Tibial nerve (tissue), 3 donors: ENCODE measurements at regions not wholly inside any gene's neighbourhood (a gene's known extent, or its start where the extent isn't known, plus 50 kb on each side); places are given as distances from the start of the nearest gene placed in this dataset.

Experiments
- POLR2A ChIP-seq, 2 donors: fragments of 450-650 bp; IDR thresholded peaks; one replicate each; pipeline ENCODE4 v1.6.1; 2017; ENCODE audit warnings: antibody characterized with exemption in 2 of 2, mild to moderate bottlenecking in 2 of 2, moderate library complexity in 2 of 2
- TF ChIP-seq, protein P1 (sequence below), 5 experiments: fragments of 200-600 bp in 3 of 5; fragments of 450-650 bp in 2 of 5; sonication (generic) in 3 of 5; IDR thresholded peaks; one replicate each; pipeline ENCODE4 v1.5.1; 2016 to 2019; ENCODE audit warnings: antibody characterized with exemption in 5 of 5, mild to moderate bottlenecking in 3 of 5, moderate library complexity in 2 of 5

DNA sequence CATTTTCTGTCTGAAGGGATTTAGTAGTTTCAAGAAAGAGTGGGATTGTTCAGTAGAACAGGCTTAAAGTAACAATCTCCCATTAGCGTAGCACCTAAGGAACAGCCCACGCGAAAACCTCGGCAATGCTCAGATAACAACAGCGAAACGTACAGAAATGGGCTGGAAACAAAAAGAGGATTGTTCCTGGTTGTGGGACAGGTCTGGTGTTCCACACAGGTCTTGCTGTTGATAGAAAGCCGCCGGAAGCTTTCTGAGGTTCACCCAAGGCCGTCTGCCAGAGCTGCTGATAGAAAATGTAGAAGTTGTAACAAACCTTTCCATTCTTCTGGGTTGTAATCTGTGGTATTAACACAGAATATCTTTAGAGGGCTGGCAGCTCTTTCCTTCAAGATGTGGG lies 69.4 kb upstream of the CLCN4 start:
- TF ChIP-seq, protein P1, sequence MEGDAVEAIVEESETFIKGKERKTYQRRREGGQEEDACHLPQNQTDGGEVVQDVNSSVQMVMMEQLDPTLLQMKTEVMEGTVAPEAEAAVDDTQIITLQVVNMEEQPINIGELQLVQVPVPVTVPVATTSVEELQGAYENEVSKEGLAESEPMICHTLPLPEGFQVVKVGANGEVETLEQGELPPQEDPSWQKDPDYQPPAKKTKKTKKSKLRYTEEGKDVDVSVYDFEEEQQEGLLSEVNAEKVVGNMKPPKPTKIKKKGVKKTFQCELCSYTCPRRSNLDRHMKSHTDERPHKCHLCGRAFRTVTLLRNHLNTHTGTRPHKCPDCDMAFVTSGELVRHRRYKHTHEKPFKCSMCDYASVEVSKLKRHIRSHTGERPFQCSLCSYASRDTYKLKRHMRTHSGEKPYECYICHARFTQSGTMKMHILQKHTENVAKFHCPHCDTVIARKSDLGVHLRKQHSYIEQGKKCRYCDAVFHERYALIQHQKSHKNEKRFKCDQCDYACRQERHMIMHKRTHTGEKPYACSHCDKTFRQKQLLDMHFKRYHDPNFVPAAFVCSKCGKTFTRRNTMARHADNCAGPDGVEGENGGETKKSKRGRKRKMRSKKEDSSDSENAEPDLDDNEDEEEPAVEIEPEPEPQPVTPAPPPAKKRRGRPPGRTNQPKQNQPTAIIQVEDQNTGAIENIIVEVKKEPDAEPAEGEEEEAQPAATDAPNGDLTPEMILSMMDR (IDR thresholded peaks at IDR 0.05) = no peak
- TF ChIP-seq POLR2A (IDR thresholded peaks at IDR 0.05) = no peak
